Chondrocyte (in vitro differentiated cells): ENCODE measurements at regions not wholly inside any gene's neighbourhood (a gene's known extent, or its start where the extent isn't known, plus 50 kb on each side); places are given as distances from the start of the nearest gene placed in this dataset.

Source experiments
- DNase-seq: peaks from one replicate; pipeline ENCODE4 v3.0.0; 2021; ENCODE audit warnings: mixed read lengths, low spot score
- H3K27ac Mint-ChIP-seq: one replicate; pipeline ENCODE4 v1.8.0; 2021; ENCODE audit warnings: mild to moderate bottlenecking, moderate library complexity, mixed read lengths; ENCODE audit not compliant: unreplicated experiment
- H3K27me3 Mint-ChIP-seq: 2 replicates; pipeline ENCODE4 v1.8.0; 2021; ENCODE audit warnings: low read depth, mixed read lengths
- H3K36me3 Mint-ChIP-seq: 2 replicates; pipeline ENCODE4 v1.8.0; 2021; ENCODE audit warnings: low read depth, mixed read lengths
- H3K4me1 Mint-ChIP-seq: 2 replicates; pipeline ENCODE4 v1.8.0; 2021; ENCODE audit warnings: low read depth, mild to moderate bottlenecking, mixed read lengths
- H3K4me3 Mint-ChIP-seq: one replicate; pipeline ENCODE4 v1.8.0; 2021; ENCODE audit warnings: mild to moderate bottlenecking, moderate library complexity, mixed read lengths; ENCODE audit not compliant: unreplicated experiment
- H3K9me3 Mint-ChIP-seq: 2 replicates; pipeline ENCODE4 v1.8.0; 2021; ENCODE audit warnings: low read depth, mixed read lengths
- CTCF ChIP-seq: fragments of 200-600 bp; sonication (generic); IDR thresholded peaks from 2 replicates; pipeline ENCODE4 v1.5.0; 2021; ENCODE audit warnings: antibody characterized with exemption, mild to moderate bottlenecking, moderate library complexity

- TF ChIP-seq CTCF: no peak
- Mint-ChIP-seq H3K36me3 (no peaks in the 10 kb centered on the region), H3K9me3 (no peaks in the 10 kb centered on the region), H3K4me1 (no peaks in the 10 kb centered on the region), H3K27ac (no peak overlapping the region), H3K27me3 (no peaks in the 10 kb centered on the region), H3K4me3 (no peak overlapping the region)
- DNase-seq: no peak
These were observed 246.7 kb upstream of the KCNH8 start for GRCh38 chr3:18901571-18901970.

- Mint-ChIP-seq H3K4me3 (no peak overlapping the region), H3K27me3 (no peaks in the 10 kb centered on the region), H3K27ac (no peak overlapping the region), H3K36me3 (no peaks in the 10 kb centered on the region), H3K9me3 (no peaks in the 10 kb centered on the region), H3K4me1 (no peaks in the 10 kb centered on the region)
- TF ChIP-seq CTCF: no peak
- DNase-seq: no peak
These were observed 247.3 kb upstream of the KCNH8 start for GRCh38 chr3:18900994-18901393.

GRCh38 chr3:18898911-18899310 lies 249.4 kb upstream of the KCNH8 start:
- DNase-seq: no peak
- Mint-ChIP-seq H3K4me3 (no peak overlapping the region), H3K9me3 (no peaks in the 10 kb centered on the region), H3K27me3 (no peaks in the 10 kb centered on the region), H3K27ac (no peak overlapping the region), H3K36me3 (no peaks in the 10 kb centered on the region), H3K4me1 (no peaks in the 10 kb centered on the region)
- TF ChIP-seq CTCF: no peak

- Mint-ChIP-seq H3K4me3 (no peak overlapping the region), H3K4me1 (no peaks in the 10 kb centered on the region), H3K27me3 (no peaks in the 10 kb centered on the region), H3K36me3 (no peaks in the 10 kb centered on the region), H3K9me3 (no peaks in the 10 kb centered on the region), H3K27ac (no peak overlapping the region)
- TF ChIP-seq CTCF: no peak
- DNase-seq: no peak
These were observed 255.6 kb upstream of the KCNH8 start for GRCh38 chr3:18892756-18893155.

- H3K9me3 Mint-ChIP-seq: no peaks in the 10 kb centered on the region
- H3K4me1 Mint-ChIP-seq: no peaks in the 10 kb centered on the region
- no peaks in the 10 kb centered on the region for H3K27me3 Mint-ChIP-seq
- TF ChIP-seq CTCF: no peak
- no peak overlapping the region for H3K27ac Mint-ChIP-seq
- no peaks in the 10 kb centered on the region for H3K36me3 Mint-ChIP-seq
- no peak for DNase-seq
- H3K4me3 Mint-ChIP-seq: no peak overlapping the region
These were observed 256.3 kb upstream of the KCNH8 start for GRCh38 chr3:18892047-18892446.
